WTC11 (cell line): ENCODE measurements at regions not wholly inside any gene's neighbourhood (a gene's known extent, or its start where the extent isn't known, plus 50 kb on each side); places are given as distances from the start of the nearest gene placed in this dataset.

Source experiments
- ATF3 ChIP-seq: sonication (generic); formaldehyde crosslinking; conservative IDR thresholded peaks from 2 replicates; pipeline ENCODE4 v1.8.1; 2022; ENCODE audit warnings: mild to moderate bottlenecking, missing genetic modification reagents
- CREB1 ChIP-seq: sonication (generic); formaldehyde crosslinking; IDR thresholded peaks from 2 replicates; pipeline ENCODE4 v1.8.0; 2023; ENCODE audit warnings: mild to moderate bottlenecking, missing genetic modification reagents
- CTCF ChIP-seq: fragments of 200-600 bp; IDR thresholded peaks from 2 replicates; pipeline ENCODE4 v1.8.0; 2022; ENCODE audit warnings: antibody characterized with exemption
- STAT6 ChIP-seq: sonication (generic); formaldehyde crosslinking; conservative IDR thresholded peaks from 2 replicates; pipeline ENCODE4 v1.8.1; 2023; ENCODE audit warnings: mild to moderate bottlenecking, low read depth, missing genetic modification reagents, moderate library complexity

GRCh38 chr17:26731005-26731921, 562.7 kb upstream of the WSB1 start:
- no peak for TF ChIP-seq STAT6 (CRISPR knock-in tag)
- no peak for TF ChIP-seq CREB1 (CRISPR knock-in tag)
- TF ChIP-seq ATF3 (CRISPR knock-in tag), result no peak
- no peak for TF ChIP-seq CTCF
